Tibial nerve (tissue), 4 donors: ENCODE measurements at regions not wholly inside any gene's neighbourhood (a gene's known extent, or its start where the extent isn't known, plus 50 kb on each side); places are given as distances from the start of the nearest gene placed in this dataset.

Experiments used
- DNase-seq, 2 donors: peaks; one replicate each; pipeline ENCODE4 v3.0.0-alpha.2; 2019; ENCODE audit warnings: low spot score in 2 of 2
- H3K27ac ChIP-seq, 4 donors: fragments of 200-600 bp; sonication (generic) in 3 of 4; one replicate each; pipeline ENCODE4 v1.5.1; 2017 to 2019; ENCODE audit warnings: mild to moderate bottlenecking in 1 of 4
- H3K27me3 ChIP-seq, 2 donors: fragments of 200-600 bp; sonication (generic) in 1 of 2; one replicate each; pipeline versions ENCODE4 v1.5.1 to v1.6.0; 2017 to 2019
- H3K36me3 ChIP-seq, 3 donors: fragments of 200-600 bp; sonication (generic); one replicate each; pipeline ENCODE4 v1.5.1; 2018 to 2019
- H3K4me1 ChIP-seq, 4 donors: fragments of 200-600 bp; sonication (generic) in 3 of 4; one replicate each; pipeline ENCODE4 v1.5.1; 2017 to 2019
- H3K4me3 ChIP-seq, 4 donors: fragments of 200-600 bp; sonication (generic) in 3 of 4; one replicate each; pipeline ENCODE4 v1.5.1; 2017 to 2019; ENCODE audit warnings: mild to moderate bottlenecking in 1 of 4, moderate library complexity in 1 of 4
- H3K9me3 ChIP-seq, 4 donors: fragments of 200-600 bp; sonication (generic) in 3 of 4; one replicate each; pipeline ENCODE4 v1.5.1; 2017 to 2019
- CTCF ChIP-seq, 5 experiments: fragments of 200-600 bp in 3 of 5; fragments of 450-650 bp in 2 of 5; sonication (generic) in 3 of 5; IDR thresholded peaks; one replicate each; pipeline ENCODE4 v1.5.1; 2016 to 2019; ENCODE audit warnings: antibody characterized with exemption in 5 of 5, mild to moderate bottlenecking in 3 of 5, moderate library complexity in 2 of 5
- EP300 ChIP-seq, 2 donors: sonication (generic); formaldehyde crosslinking; IDR thresholded peaks; one replicate each; pipeline ENCODE4 v1.6.1; 2017; ENCODE audit warnings: antibody characterized with exemption in 2 of 2, mild to moderate bottlenecking in 1 of 2
- POLR2A ChIP-seq, 2 donors: fragments of 450-650 bp; IDR thresholded peaks; one replicate each; pipeline ENCODE4 v1.6.1; 2017; ENCODE audit warnings: antibody characterized with exemption in 2 of 2, mild to moderate bottlenecking in 2 of 2, moderate library complexity in 2 of 2
- WGBS, 2 donors: methylation state at CpG; one replicate each; pipeline ENCODE4 v1.1.5; 2018; 5-methylcytosine and 5-hydroxymethylcytosine counted together

- no peak for DNase-seq
- Histone ChIP-seq H3K27ac (no peak overlapping the region), H3K4me1 (no peaks in the 10 kb centered on the region), H3K27me3 (no peaks in the 10 kb centered on the region), H3K4me3 (no peak overlapping the region), H3K9me3 (peaks cover 0 to 6% (median 0%) of the 10 kb centered on the region in 4 donors), H3K36me3 (no peaks in the 10 kb centered on the region)
- TF ChIP-seq EP300 (IDR thresholded peaks at IDR 0.05) (no peak), CTCF (IDR thresholded peaks at IDR 0.05) (no peak), POLR2A (IDR thresholded peaks at IDR 0.05) (no peak)
- 46 to 51% methylated on average over 3 of the region's 3 CpGs for WGBS, 2 donors
Measured at GRCh38 chr20:56766528-56766927, 137.4 kb downstream of the TFAP2C start.

GRCh38 chr20:56769921-56770600 lies 141.0 kb downstream of the TFAP2C start:
- 63 to 66% methylated on average over 7 of the region's 7 CpGs for WGBS, 2 donors
- DNase-seq, result no peak

GRCh38 chr20:56773749-56774148 lies 144.6 kb downstream of the TFAP2C start:
- Histone ChIP-seq H3K27me3 (no peaks in the 10 kb centered on the region), H3K36me3 (no peaks in the 10 kb centered on the region), H3K4me1 (no peaks in the 10 kb centered on the region), H3K27ac (no peak overlapping the region), H3K9me3 (no peaks in the 10 kb centered on the region), H3K4me3 (no peak overlapping the region)
- TF ChIP-seq EP300 (IDR thresholded peaks at IDR 0.05), result no peak
- TF ChIP-seq CTCF (IDR thresholded peaks at IDR 0.05), result no peak
- TF ChIP-seq POLR2A (IDR thresholded peaks at IDR 0.05), result no peak
- WGBS, 2 donors, result 31 to 43% methylated on average over 5 of the region's 5 CpGs
- no peak for DNase-seq

More at GRCh38 chr20:56769921-56770600, 141.0 kb downstream of the TFAP2C start:
- no peaks in the 10 kb centered on the region for H3K27me3 ChIP-seq
- TF ChIP-seq CTCF (IDR thresholded peaks at IDR 0.05) (no peak), POLR2A (IDR thresholded peaks at IDR 0.05) (no peak), EP300 (IDR thresholded peaks at IDR 0.05) (no peak)
- H3K9me3 ChIP-seq, result peaks cover 0 to 6% (median 0%) of the 10 kb centered on the region in 4 donors
- H3K4me3 ChIP-seq, result no peak overlapping the region
- no peaks in the 10 kb centered on the region for H3K4me1 ChIP-seq
- no peak overlapping the region for H3K27ac ChIP-seq
- no peaks in the 10 kb centered on the region for H3K36me3 ChIP-seq

- DNase-seq, result no peak
- Histone ChIP-seq H3K4me3 (no peak overlapping the region), H3K27me3 (no peaks in the 10 kb centered on the region), H3K4me1 (no peaks in the 10 kb centered on the region), H3K9me3 (no peaks in the 10 kb centered on the region), H3K36me3 (no peaks in the 10 kb centered on the region), H3K27ac (no peak overlapping the region)
- WGBS, 2 donors, result 95% methylated on average over 5 of the region's 5 CpGs
- no peak for TF ChIP-seq CTCF (IDR thresholded peaks at IDR 0.05)
- TF ChIP-seq EP300 (IDR thresholded peaks at IDR 0.05), result no peak
- no peak for TF ChIP-seq POLR2A (IDR thresholded peaks at IDR 0.05)
Measured at GRCh38 chr20:56774873-56775272, 145.8 kb downstream of the TFAP2C start.

GRCh38 chr20:56776345-56776744 lies 147.2 kb downstream of the TFAP2C start:
- no peaks in the 10 kb centered on the region for H3K36me3 ChIP-seq
- H3K4me3 ChIP-seq, result no peak overlapping the region
- H3K27ac ChIP-seq, result no peak overlapping the region
- no peaks in the 10 kb centered on the region for H3K27me3 ChIP-seq
- no peak for DNase-seq
- H3K9me3 ChIP-seq, result no peaks in the 10 kb centered on the region
- TF ChIP-seq EP300 (IDR thresholded peaks at IDR 0.05) (no peak), POLR2A (IDR thresholded peaks at IDR 0.05) (no peak)
- no peaks in the 10 kb centered on the region for H3K4me1 ChIP-seq
- 73 to 79% methylated on average over 8 to 9 of the region's 9 CpGs for WGBS, 2 donors
